GM21381 (cell line): ENCODE measurements at regions not wholly inside any gene's neighbourhood (a gene's known extent, or its start where the extent isn't known, plus 50 kb on each side); places are given as distances from the start of the nearest gene placed in this dataset.

Experiments
- ATAC-seq: cut with Tn5 transposase; IDR thresholded peaks from one replicate; pipeline ENCODE4 v1.9.1; 2021; ENCODE audit warnings: mild to moderate bottlenecking, moderate library complexity; ENCODE audit not compliant: unreplicated experiment

DNA sequence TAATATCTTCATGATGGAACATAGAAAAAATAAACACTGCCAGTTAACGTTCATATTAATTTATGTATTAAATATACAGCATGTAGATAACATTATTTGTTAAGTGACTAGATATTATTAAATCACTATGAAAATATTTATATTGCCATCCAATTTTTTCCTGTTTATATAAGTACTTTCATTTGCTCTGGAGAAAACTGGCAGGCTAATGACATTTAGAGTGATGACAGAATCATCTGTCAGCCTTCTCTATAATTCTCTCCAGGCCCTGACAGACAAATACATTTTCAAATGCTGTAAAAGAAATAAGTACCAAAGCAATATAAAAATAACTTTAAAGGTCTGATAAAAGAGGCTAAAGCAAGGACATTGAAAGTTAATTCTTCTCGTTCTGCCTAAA lies 2556.7 kb upstream of the PCDH20 start:
- ATAC-seq = no peak

- ATAC-seq = no peak
These were observed 2539.0 kb upstream of the PCDH20 start for GRCh38 chr13:63954683-63955082.

- ATAC-seq = no peak
These were observed 2532.4 kb upstream of the PCDH20 start for GRCh38 chr13:63948045-63948444.

GRCh38 chr13:63944911-63945310 lies 2529.3 kb upstream of the PCDH20 start:
- ATAC-seq = no peak

DNA sequence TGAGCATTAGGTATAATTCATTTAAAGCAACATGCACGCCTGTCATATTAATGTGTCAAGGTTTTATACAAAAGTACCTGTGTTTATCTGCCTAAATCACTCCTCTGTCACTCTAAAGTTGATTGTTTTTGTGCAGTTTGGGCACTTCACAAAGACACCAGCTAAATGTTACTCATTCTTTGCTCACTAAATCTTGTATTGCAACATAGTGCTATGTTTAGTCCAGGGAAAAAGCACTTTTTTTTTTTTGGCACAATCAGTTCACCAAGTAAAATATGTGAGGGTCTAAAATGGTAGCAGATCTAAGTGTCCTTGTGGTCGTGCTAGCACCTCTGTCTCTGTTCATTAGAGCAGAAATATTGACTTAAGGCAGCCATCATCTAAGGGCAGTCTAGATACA lies 2526.7 kb upstream of the PCDH20 start:
- no peak for ATAC-seq

DNA sequence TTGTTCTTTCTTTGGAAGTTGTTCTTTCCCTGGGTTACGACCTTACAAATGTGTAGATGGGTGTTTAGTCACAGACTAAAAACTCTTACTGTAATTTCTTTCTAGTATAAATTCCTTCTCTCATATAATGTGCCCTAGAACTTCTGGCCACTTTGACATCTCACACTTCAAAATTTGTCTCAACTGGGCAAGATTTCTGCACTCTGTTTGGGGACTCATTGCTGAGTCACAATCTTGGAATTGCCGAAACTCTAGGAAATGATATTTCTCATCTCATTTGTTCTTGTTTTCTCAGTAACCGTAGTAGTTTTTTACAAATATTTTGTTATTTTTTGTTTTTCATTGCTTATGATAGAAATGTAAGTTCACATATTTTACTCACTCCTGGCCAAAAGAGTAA lies 2523.2 kb upstream of the PCDH20 start:
- ATAC-seq = no peak

DNA sequence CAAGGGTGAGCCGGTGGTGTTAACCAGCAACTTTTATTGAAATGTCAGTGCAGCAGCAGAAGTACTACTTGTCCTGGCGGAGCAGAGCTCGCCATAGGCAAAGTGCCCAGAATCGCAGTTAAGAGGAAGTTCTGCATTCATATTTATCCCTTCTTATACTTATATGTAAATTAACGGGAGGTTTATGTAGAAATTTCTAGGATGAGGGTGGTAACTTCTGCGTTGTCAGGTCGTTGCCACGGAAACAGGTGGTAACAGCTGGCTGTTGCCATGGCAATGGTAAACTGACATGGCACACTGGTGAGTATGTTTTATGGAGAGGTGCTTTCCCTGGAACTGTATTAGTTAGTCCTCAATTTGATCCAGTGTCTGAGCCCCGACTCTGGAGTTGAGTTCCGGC lies 2494.9 kb upstream of the PCDH20 start:
- ATAC-seq = no peak

DNA sequence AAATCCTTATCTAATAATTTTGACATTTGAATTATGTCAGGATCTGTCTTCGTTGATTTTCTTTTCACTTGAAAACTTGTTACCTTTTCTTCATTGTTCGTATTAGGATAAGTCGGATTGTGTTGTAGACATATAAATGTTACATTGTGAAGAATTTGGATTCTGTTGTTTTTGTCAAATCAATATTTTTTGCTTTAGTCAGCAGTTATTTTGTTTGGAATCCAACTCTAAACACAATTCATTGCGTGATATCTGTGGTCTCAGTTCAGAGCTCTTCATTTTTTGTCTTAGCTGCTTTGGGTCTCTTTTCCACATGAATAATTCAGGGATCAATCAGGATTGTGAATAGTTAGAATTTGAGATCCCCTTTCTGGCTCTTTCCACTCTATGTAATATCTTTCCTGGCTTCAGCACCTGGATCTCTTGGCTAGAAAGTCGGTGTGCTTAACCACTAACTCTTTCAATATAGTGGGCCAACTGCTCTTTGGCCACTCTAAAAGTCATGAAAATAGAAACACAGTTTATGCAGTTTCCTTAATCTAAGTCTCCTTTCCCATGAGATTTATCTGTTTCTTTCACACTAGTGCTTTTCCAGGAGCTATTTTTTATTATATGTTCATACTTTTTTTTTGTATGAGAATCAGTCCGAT lies 2494.2 kb upstream of the PCDH20 start:
- no peak for ATAC-seq

DNA sequence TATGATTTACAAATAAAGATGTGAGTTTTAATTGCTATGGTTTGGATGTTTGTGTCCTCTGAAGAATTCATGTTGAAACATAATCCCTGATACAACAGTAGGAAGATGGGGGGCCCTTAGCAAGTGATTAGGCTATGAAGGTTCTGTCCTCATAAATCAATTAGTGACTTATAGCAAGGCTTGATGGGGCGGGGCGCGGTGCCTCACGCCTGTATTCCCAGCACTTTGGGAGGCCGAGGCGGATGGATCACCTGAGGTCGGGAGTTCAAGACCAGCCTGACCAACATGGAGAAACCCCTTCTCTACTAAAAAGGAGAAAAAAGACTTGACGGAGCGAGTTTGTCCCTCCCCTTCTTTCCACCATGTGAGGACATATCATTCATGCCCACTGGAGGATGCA lies 2486.5 kb upstream of the PCDH20 start:
- ATAC-seq = no peak

GRCh38 chr13:63901630-63902029 lies 2486.0 kb upstream of the PCDH20 start:
- ATAC-seq = no peak

DNA sequence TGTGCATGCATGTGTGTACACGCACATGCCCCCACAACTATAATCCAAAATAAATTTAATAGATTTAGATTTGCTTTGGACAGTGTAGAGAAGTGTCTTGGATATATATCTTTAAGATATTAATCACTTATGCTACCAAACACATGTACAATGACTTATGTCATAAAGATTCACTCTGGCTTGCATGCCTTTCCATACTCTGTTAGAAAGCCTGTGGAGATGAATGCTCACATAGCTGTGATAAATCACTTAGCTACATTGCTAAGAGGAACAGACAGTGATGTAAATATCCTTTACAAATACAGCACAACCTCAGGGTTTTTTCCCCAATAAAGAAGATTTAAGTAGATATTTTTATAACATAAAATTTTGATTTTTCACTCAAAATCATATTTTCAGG lies 2484.8 kb upstream of the PCDH20 start:
- no peak for ATAC-seq

DNA sequence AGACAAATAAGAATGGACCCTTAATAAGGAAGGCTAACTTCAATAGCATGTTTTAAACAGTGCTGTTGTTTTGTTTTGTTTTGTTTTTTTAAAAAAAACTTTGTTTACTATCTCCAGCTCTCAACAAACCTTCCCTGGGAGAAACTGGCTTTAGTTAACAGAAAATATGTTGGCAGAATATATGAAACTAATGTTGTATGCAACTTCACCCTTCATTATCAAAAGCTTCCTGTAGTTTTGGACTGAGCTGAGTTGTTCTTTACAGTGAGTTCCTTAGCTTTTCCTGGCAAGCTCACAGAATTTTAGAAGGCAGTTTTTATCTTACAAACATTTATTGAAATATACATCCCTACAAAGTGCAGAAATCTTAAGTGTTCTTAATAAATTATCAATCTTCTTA lies 2480.7 kb upstream of the PCDH20 start:
- no peak for ATAC-seq

GRCh38 chr13:63882052-63882451 lies 2466.4 kb upstream of the PCDH20 start:
- no peak for ATAC-seq

- no peak for ATAC-seq
These were observed 2465.1 kb upstream of the PCDH20 start for GRCh38 chr13:63880705-63881104.

GRCh38 chr13:63873936-63874335 lies 2458.3 kb upstream of the PCDH20 start:
- ATAC-seq = no peak

DNA sequence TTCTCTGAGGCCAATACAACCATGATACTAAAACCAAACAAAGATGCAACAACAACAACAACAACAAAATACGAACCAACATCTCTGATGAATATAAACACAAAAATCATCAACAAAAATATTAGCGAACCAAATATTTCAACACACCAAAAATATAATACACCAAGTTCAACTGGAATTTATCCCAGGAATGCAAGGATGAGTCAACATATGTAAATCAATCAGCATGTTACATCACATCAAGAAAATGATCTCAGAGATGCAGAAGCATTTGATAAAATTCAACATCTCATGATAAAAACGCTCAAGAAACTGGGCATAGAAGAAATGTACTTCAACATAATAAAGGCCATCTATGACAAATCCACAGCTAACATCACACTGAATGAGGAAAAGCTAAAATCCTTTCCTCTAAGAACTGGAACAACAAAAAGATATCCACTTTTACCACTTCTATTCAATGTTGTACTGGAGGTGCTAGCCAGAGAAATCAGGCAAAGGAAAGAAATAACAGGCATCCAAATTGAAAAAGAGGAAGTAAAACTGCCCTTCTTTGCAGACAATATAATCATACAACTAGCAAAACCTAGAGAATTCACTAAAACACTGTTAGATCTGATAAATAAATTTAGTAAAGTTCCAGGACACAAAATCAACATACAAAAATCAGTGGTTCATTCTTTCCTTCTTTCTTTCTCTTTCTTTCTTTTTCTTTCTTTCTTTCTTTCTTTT lies 2448.7 kb upstream of the PCDH20 start:
- no peak for ATAC-seq

- no peak for ATAC-seq
These were observed 2439.9 kb upstream of the PCDH20 start for GRCh38 chr13:63855457-63856118.

DNA sequence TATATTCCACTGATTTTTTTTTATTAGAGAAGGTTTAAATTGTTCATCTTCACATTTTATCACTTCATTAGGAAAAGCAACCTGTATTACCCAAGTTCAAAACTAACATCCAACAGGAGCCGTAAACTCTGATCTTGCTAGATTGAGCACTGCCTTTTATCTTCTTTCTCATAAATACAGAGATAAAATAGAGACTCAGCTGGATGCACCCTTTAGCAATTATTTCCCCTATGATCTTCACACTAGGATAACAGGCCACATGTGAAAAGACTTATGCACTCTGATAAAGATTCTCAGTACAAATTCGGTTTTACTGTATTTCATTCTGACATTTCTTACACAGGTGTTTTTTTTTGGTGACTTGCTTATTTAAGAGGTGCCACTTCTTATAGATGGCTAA lies 2438.2 kb upstream of the PCDH20 start:
- ATAC-seq = no peak

GRCh38 chr13:63851526-63851925 lies 2435.9 kb upstream of the PCDH20 start:
- no peak for ATAC-seq

GRCh38 chr13:63843766-63844699 lies 2428.4 kb upstream of the PCDH20 start:
- no peak for ATAC-seq

GRCh38 chr13:63842102-63842501 lies 2426.5 kb upstream of the PCDH20 start:
- ATAC-seq = no peak
